ENCODE measurements at regions not wholly inside any gene's neighbourhood (a gene's known extent, or its start where the extent isn't known, plus 50 kb on each side); places are given as distances from the start of the nearest gene placed in this dataset.

GRCh38 chr11:131281316-131281715 lies 89.1 kb upstream of the NTM start:
- Histone ChIP-seq H3K27me3 (ENCODE audit: insufficient read depth, low read length, poor library complexity) (no peaks in the 10 kb centered on the region), H3K18ac (ENCODE audit: low read length) (no peak overlapping the region), H3K4ac (ENCODE audit: low read depth, low read length) (no peak overlapping the region), H3K27ac (ENCODE audit: low read depth, low read length) (no peak overlapping the region), H3K4me1 (ENCODE audit: control insufficient read depth, low read depth, low read length) (no peaks in the 10 kb centered on the region), H2BK15ac (replicated peaks; ENCODE audit: low read depth) (no peak overlapping the region), H3K79me1 (ENCODE audit: low read length) (no peaks in the 10 kb centered on the region), H3K79me2 (ENCODE audit: control insufficient read depth, insufficient read depth, low read length) (no peaks in the 10 kb centered on the region), H2BK5ac (ENCODE audit: low read length) (no peak overlapping the region), H4K5ac (ENCODE audit: low read length) (no peak overlapping the region), H4K8ac (ENCODE audit: low read depth, low read length) (no peak overlapping the region), H3K36me3 (ENCODE audit: control insufficient read depth, insufficient read depth, low read length) (no peaks in the 10 kb centered on the region), H2BK120ac (ENCODE audit: low read depth, low read length) (no peak overlapping the region), H3K23ac (ENCODE audit: low read length) (no peak overlapping the region), H3K56ac (ENCODE audit: low read length) (no peak overlapping the region), H3K9ac (ENCODE audit: low read length) (no peak overlapping the region), H2AK5ac (ENCODE audit: low read length) (no peak overlapping the region), H3K4me2 (ENCODE audit: low read length) (no peak overlapping the region), H3K4me3 (ENCODE audit: low read length) (no peak overlapping the region)
- DNase-seq: no peak
- WGBS (ENCODE audit: extremely low coverage, insufficient coverage, low lambda C conversion rate): no CpG with 5 or more reads among the region's 3 CpGs

GRCh38 chr11:131284041-131284440 lies 86.4 kb upstream of the NTM start:
- H2AK5ac ChIP-seq (ENCODE audit: low read length): no peak overlapping the region
- H3K79me2 ChIP-seq (ENCODE audit: control insufficient read depth, insufficient read depth, low read length): no peaks in the 10 kb centered on the region
- no peak overlapping the region for H3K56ac ChIP-seq (ENCODE audit: low read length)
- no peak for DNase-seq
- no peaks in the 10 kb centered on the region for H3K4me1 ChIP-seq (ENCODE audit: control insufficient read depth, low read depth, low read length)
- no peak overlapping the region for H3K9ac ChIP-seq (ENCODE audit: low read length)
- H2BK120ac ChIP-seq (ENCODE audit: low read depth, low read length): no peak overlapping the region
- H3K79me1 ChIP-seq (ENCODE audit: low read length): no peaks in the 10 kb centered on the region
- no peak overlapping the region for H4K8ac ChIP-seq (ENCODE audit: low read depth, low read length)
- H3K36me3 ChIP-seq (ENCODE audit: control insufficient read depth, insufficient read depth, low read length): no peaks in the 10 kb centered on the region
- no peak overlapping the region for H3K27ac ChIP-seq (ENCODE audit: low read depth, low read length)
- no peak overlapping the region for H4K5ac ChIP-seq (ENCODE audit: low read length)
- H3K27me3 ChIP-seq (ENCODE audit: insufficient read depth, low read length, poor library complexity): no peaks in the 10 kb centered on the region
- no peak overlapping the region for H3K18ac ChIP-seq (ENCODE audit: low read length)
- H3K23ac ChIP-seq (ENCODE audit: low read length): no peak overlapping the region
- no peak overlapping the region for H3K4me2 ChIP-seq (ENCODE audit: low read length)
- WGBS (ENCODE audit: extremely low coverage, insufficient coverage, low lambda C conversion rate): no CpG with 5 or more reads among the region's 6 CpGs
- H3K4me3 ChIP-seq (ENCODE audit: low read length): no peak overlapping the region
- H2BK5ac ChIP-seq (ENCODE audit: low read length): no peak overlapping the region
- no peak overlapping the region for H2BK15ac ChIP-seq (replicated peaks; ENCODE audit: low read depth)
- no peak overlapping the region for H3K4ac ChIP-seq (ENCODE audit: low read depth, low read length)

- no peak overlapping the region for H3K4me2 ChIP-seq (ENCODE audit: low read length)
- no peak overlapping the region for H3K23ac ChIP-seq (ENCODE audit: low read length)
- H3K79me2 ChIP-seq (ENCODE audit: control insufficient read depth, insufficient read depth, low read length): no peaks in the 10 kb centered on the region
- no peaks in the 10 kb centered on the region for H3K4me1 ChIP-seq (ENCODE audit: control insufficient read depth, low read depth, low read length)
- H4K5ac ChIP-seq (ENCODE audit: low read length): no peak overlapping the region
- no peak overlapping the region for H3K18ac ChIP-seq (ENCODE audit: low read length)
- H3K79me1 ChIP-seq (ENCODE audit: low read length): no peaks in the 10 kb centered on the region
- H4K8ac ChIP-seq (ENCODE audit: low read depth, low read length): no peak overlapping the region
- H2AK5ac ChIP-seq (ENCODE audit: low read length): no peak overlapping the region
- no peak overlapping the region for H2BK120ac ChIP-seq (ENCODE audit: low read depth, low read length)
- no peaks in the 10 kb centered on the region for H3K36me3 ChIP-seq (ENCODE audit: control insufficient read depth, insufficient read depth, low read length)
- no peak overlapping the region for H3K27ac ChIP-seq (ENCODE audit: low read depth, low read length)
- H3K56ac ChIP-seq (ENCODE audit: low read length): no peak overlapping the region
- no peak overlapping the region for H2BK5ac ChIP-seq (ENCODE audit: low read length)
- H3K4me3 ChIP-seq (ENCODE audit: low read length): no peak overlapping the region
- H3K4ac ChIP-seq (ENCODE audit: low read depth, low read length): no peak overlapping the region
- no peak overlapping the region for H3K9ac ChIP-seq (ENCODE audit: low read length)
- no peak overlapping the region for H2BK15ac ChIP-seq (replicated peaks; ENCODE audit: low read depth)
- no peak for DNase-seq
- no peaks in the 10 kb centered on the region for H3K27me3 ChIP-seq (ENCODE audit: insufficient read depth, low read length, poor library complexity)
- WGBS (ENCODE audit: extremely low coverage, insufficient coverage, low lambda C conversion rate): no CpG with 5 or more reads among the region's 5 CpGs
Observed at GRCh38 chr11:131288521-131289091, 81.8 kb upstream of the NTM start.

- Histone ChIP-seq H3K4me1 (ENCODE audit: control insufficient read depth, low read depth, low read length) (no peaks in the 10 kb centered on the region), H2AK5ac (ENCODE audit: low read length) (no peak overlapping the region), H3K56ac (ENCODE audit: low read length) (no peak overlapping the region), H3K79me1 (ENCODE audit: low read length) (no peaks in the 10 kb centered on the region), H2BK15ac (replicated peaks; ENCODE audit: low read depth) (no peak overlapping the region), H3K27me3 (ENCODE audit: insufficient read depth, low read length, poor library complexity) (no peaks in the 10 kb centered on the region), H3K4me2 (ENCODE audit: low read length) (no peak overlapping the region), H3K4me3 (ENCODE audit: low read length) (no peak overlapping the region), H3K79me2 (ENCODE audit: control insufficient read depth, insufficient read depth, low read length) (no peaks in the 10 kb centered on the region), H3K4ac (ENCODE audit: low read depth, low read length) (no peak overlapping the region), H3K9ac (ENCODE audit: low read length) (no peak overlapping the region), H2BK120ac (ENCODE audit: low read depth, low read length) (no peak overlapping the region), H4K8ac (ENCODE audit: low read depth, low read length) (no peak overlapping the region), H2BK5ac (ENCODE audit: low read length) (no peak overlapping the region), H3K18ac (ENCODE audit: low read length) (no peak overlapping the region), H3K36me3 (ENCODE audit: control insufficient read depth, insufficient read depth, low read length) (no peaks in the 10 kb centered on the region), H3K27ac (ENCODE audit: low read depth, low read length) (no peak overlapping the region), H3K23ac (ENCODE audit: low read length) (no peak overlapping the region), H4K5ac (ENCODE audit: low read length) (no peak overlapping the region)
- WGBS (ENCODE audit: extremely low coverage, insufficient coverage, low lambda C conversion rate): no CpG with 5 or more reads among the region's 3 CpGs
- peak; percentile 33 for DNase-seq
Observed at GRCh38 chr11:131290185-131290584, 80.2 kb upstream of the NTM start.

GRCh38 chr11:131295986-131296385 lies 74.4 kb upstream of the NTM start:
- H2AK5ac ChIP-seq (ENCODE audit: low read length): no peak overlapping the region
- H3K9ac ChIP-seq (ENCODE audit: low read length): no peak overlapping the region
- H3K4me3 ChIP-seq (ENCODE audit: low read length): no peak overlapping the region
- H3K36me3 ChIP-seq (ENCODE audit: control insufficient read depth, insufficient read depth, low read length): no peaks in the 10 kb centered on the region
- H4K8ac ChIP-seq (ENCODE audit: low read depth, low read length): no peak overlapping the region
- DNase-seq: no peak
- no peaks in the 10 kb centered on the region for H3K79me1 ChIP-seq (ENCODE audit: low read length)
- H4K5ac ChIP-seq (ENCODE audit: low read length): no peak overlapping the region
- no peak overlapping the region for H3K27ac ChIP-seq (ENCODE audit: low read depth, low read length)
- no peak overlapping the region for H2BK15ac ChIP-seq (replicated peaks; ENCODE audit: low read depth)
- no peak overlapping the region for H2BK120ac ChIP-seq (ENCODE audit: low read depth, low read length)
- H3K79me2 ChIP-seq (ENCODE audit: control insufficient read depth, insufficient read depth, low read length): no peaks in the 10 kb centered on the region
- WGBS (ENCODE audit: extremely low coverage, insufficient coverage, low lambda C conversion rate): no CpG with 5 or more reads among the region's 5 CpGs
- H3K18ac ChIP-seq (ENCODE audit: low read length): no peak overlapping the region
- H3K56ac ChIP-seq (ENCODE audit: low read length): no peak overlapping the region
- no peak overlapping the region for H3K23ac ChIP-seq (ENCODE audit: low read length)
- no peaks in the 10 kb centered on the region for H3K4me1 ChIP-seq (ENCODE audit: control insufficient read depth, low read depth, low read length)
- no peak overlapping the region for H3K4ac ChIP-seq (ENCODE audit: low read depth, low read length)
- no peaks in the 10 kb centered on the region for H3K27me3 ChIP-seq (ENCODE audit: insufficient read depth, low read length, poor library complexity)
- no peak overlapping the region for H2BK5ac ChIP-seq (ENCODE audit: low read length)
- no peak overlapping the region for H3K4me2 ChIP-seq (ENCODE audit: low read length)

- H3K4me3 ChIP-seq (ENCODE audit: low read length): no peak overlapping the region
- no peak overlapping the region for H3K9ac ChIP-seq (ENCODE audit: low read length)
- no peak overlapping the region for H2AK5ac ChIP-seq (ENCODE audit: low read length)
- H2BK120ac ChIP-seq (ENCODE audit: low read depth, low read length): no peak overlapping the region
- H3K4me2 ChIP-seq (ENCODE audit: low read length): no peak overlapping the region
- no peaks in the 10 kb centered on the region for H3K79me1 ChIP-seq (ENCODE audit: low read length)
- no peak overlapping the region for H3K56ac ChIP-seq (ENCODE audit: low read length)
- H4K8ac ChIP-seq (ENCODE audit: low read depth, low read length): no peak overlapping the region
- no peak overlapping the region for H2BK5ac ChIP-seq (ENCODE audit: low read length)
- no peaks in the 10 kb centered on the region for H3K4me1 ChIP-seq (ENCODE audit: control insufficient read depth, low read depth, low read length)
- no peaks in the 10 kb centered on the region for H3K36me3 ChIP-seq (ENCODE audit: control insufficient read depth, insufficient read depth, low read length)
- no peak overlapping the region for H3K4ac ChIP-seq (ENCODE audit: low read depth, low read length)
- no peak overlapping the region for H3K27ac ChIP-seq (ENCODE audit: low read depth, low read length)
- H4K5ac ChIP-seq (ENCODE audit: low read length): no peak overlapping the region
- DNase-seq: no peak
- H3K79me2 ChIP-seq (ENCODE audit: control insufficient read depth, insufficient read depth, low read length): no peaks in the 10 kb centered on the region
- no peak overlapping the region for H3K18ac ChIP-seq (ENCODE audit: low read length)
- no CpG with 5 or more reads among the region's 6 CpGs for WGBS (ENCODE audit: extremely low coverage, insufficient coverage, low lambda C conversion rate)
- no peaks in the 10 kb centered on the region for H3K27me3 ChIP-seq (ENCODE audit: insufficient read depth, low read length, poor library complexity)
- H3K23ac ChIP-seq (ENCODE audit: low read length): no peak overlapping the region
- no peak overlapping the region for H2BK15ac ChIP-seq (replicated peaks; ENCODE audit: low read depth)
Observed at GRCh38 chr11:131297441-131297840, 73.0 kb upstream of the NTM start.

Data from mesendoderm (in vitro differentiated cells).